ENCODE measurements at regions not wholly inside any gene's neighbourhood (a gene's known extent, or its start where the extent isn't known, plus 50 kb on each side); places are given as distances from the start of the nearest gene placed in this dataset.

DNA sequence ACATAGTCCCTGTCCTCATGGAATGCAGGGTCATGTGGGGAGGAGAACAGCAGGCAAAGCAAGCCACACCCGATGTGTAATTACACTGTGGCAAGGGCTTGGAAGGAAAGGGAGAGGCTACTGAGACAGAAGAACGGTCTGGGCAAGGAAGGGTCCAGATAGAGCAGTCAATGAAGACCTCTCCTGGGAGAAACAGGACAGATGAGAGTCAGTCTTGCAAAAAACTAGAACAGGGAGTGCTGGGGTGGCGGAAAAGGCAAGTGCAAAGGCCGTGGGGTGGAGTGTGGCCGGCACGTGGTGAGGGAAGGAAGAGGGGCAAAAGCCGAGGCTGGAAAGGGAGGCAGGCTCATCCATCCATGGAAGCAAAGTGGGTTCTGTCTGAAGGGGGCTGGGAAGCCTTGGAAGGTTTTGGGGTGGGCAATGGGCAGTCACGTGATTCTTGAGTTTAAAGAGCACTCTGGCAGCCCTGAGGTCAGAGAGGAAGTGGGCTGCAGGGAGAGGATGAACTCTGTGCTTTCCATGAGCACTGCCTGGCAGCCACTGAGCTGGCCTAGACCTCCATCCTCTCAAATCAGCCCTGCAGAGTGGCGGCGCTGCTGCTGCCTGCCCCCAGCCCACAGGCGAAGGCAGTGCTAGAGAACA is 182.2 kb downstream of the INHBB start (continued):
- no peak for TF ChIP-seq RERE (CRISPR knock-in tag; IDR thresholded peaks at IDR 0.05; ENCODE audit: low read depth)
- TF ChIP-seq ZGPAT (CRISPR knock-in tag; IDR thresholded peaks at IDR 0.05): peak; percentile 80
- no peak for TF ChIP-seq KAT2B (IDR thresholded peaks at IDR 0.05; ENCODE audit: borderline replicate concordance, low read depth, low read length)
- TF ChIP-seq ZNF10 (CRISPR knock-in tag; IDR thresholded peaks at IDR 0.05; ENCODE audit: borderline replicate concordance, low read depth): no peak
- TF ChIP-seq GABPA (IDR thresholded peaks at IDR 0.05; ENCODE audit: low read depth, low read length): no peak
- peak; percentile 52; the same call in 1 of the 2 replicates for TF ChIP-seq GABPA (CRISPR knock-in tag; IDR thresholded peaks at IDR 0.05; ENCODE audit: low read depth)
- no peak for TF ChIP-seq ZNF318 (CRISPR knock-in tag; IDR thresholded peaks at IDR 0.05)
- peak; percentile 97 for TF ChIP-seq ZNF691 (CRISPR knock-in tag; IDR thresholded peaks at IDR 0.05; ENCODE audit: borderline replicate concordance, low read depth)
- TF ChIP-seq, protein P1, sequence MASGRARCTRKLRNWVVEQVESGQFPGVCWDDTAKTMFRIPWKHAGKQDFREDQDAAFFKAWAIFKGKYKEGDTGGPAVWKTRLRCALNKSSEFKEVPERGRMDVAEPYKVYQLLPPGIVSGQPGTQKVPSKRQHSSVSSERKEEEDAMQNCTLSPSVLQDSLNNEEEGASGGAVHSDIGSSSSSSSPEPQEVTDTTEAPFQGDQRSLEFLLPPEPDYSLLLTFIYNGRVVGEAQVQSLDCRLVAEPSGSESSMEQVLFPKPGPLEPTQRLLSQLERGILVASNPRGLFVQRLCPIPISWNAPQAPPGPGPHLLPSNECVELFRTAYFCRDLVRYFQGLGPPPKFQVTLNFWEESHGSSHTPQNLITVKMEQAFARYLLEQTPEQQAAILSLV (CRISPR knock-in tag; IDR thresholded peaks at IDR 0.05; ENCODE audit: borderline replicate concordance): peak; percentile 60; the same call in 1 of the 2 replicates
- 0 out of 2 replicates have a peak, but pooled peaks have one; percentile 56 for TF ChIP-seq NPAS2 (CRISPR knock-in tag; IDR thresholded peaks at IDR 0.05; ENCODE audit: borderline replicate concordance)
- TF ChIP-seq TARDBP (CRISPR knock-in tag; IDR thresholded peaks at IDR 0.05): peak; percentile 63; the same call in 1 of the 2 replicates
